ENCODE measurements at regions not wholly inside any gene's neighbourhood (a gene's known extent, or its start where the extent isn't known, plus 50 kb on each side); places are given as distances from the start of the nearest gene placed in this dataset.

DNA sequence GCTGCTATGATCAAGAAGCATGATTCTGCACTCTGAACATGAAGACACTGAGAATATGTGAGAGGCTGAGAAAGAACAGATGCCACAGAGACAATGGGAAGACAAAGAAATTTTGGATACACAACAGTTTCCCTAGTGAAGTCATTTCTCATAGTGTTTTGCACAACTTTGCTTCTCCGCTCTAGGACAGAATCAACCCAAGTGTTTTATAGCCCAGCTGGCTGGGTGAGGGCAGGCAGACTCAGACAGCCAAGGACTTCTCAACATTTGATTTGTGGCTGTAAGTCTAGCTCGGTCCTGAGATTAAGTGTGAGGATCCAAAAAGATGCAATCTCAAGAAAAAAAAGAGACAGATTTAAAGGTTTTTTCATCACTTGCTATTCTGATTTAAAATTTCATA lies 536.5 kb upstream of the CRIM1 start:
- TF ChIP-seq, protein P1, sequence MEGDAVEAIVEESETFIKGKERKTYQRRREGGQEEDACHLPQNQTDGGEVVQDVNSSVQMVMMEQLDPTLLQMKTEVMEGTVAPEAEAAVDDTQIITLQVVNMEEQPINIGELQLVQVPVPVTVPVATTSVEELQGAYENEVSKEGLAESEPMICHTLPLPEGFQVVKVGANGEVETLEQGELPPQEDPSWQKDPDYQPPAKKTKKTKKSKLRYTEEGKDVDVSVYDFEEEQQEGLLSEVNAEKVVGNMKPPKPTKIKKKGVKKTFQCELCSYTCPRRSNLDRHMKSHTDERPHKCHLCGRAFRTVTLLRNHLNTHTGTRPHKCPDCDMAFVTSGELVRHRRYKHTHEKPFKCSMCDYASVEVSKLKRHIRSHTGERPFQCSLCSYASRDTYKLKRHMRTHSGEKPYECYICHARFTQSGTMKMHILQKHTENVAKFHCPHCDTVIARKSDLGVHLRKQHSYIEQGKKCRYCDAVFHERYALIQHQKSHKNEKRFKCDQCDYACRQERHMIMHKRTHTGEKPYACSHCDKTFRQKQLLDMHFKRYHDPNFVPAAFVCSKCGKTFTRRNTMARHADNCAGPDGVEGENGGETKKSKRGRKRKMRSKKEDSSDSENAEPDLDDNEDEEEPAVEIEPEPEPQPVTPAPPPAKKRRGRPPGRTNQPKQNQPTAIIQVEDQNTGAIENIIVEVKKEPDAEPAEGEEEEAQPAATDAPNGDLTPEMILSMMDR (IDR thresholded peaks at IDR 0.05), result no peak
- TF ChIP-seq POLR2A (IDR thresholded peaks at IDR 0.05), result no peak

Data from right lobe of liver (tissue), 4 donors.